Thoracic aorta (tissue), 2 donors: ENCODE measurements at regions not wholly inside any gene's neighbourhood (a gene's known extent, or its start where the extent isn't known, plus 50 kb on each side); places are given as distances from the start of the nearest gene placed in this dataset.

Source experiments
- ATAC-seq: fragments of 150-250 bp; one replicate; pipeline ENCODE4 v1.8.0; 2017; ENCODE audit warnings: low read depth; ENCODE audit not compliant: insufficient number of reproducible peaks, low FRiP score
- DNase-seq: peaks from one replicate; pipeline ENCODE4 v3.0.0-alpha.2; 2020; ENCODE audit warnings: low spot score
- H3K27ac ChIP-seq, 2 donors: fragments of 200-600 bp; sonication (generic); 1 replicate in 1 of 2; 2 replicates in 1 of 2; pipeline ENCODE4 v1.5.1; 2016; ENCODE audit warnings: mild to moderate bottlenecking in 2 of 2, moderate library complexity in 2 of 2
- H3K27me3 ChIP-seq: fragments of 200-600 bp; sonication (generic); replicated peaks from 2 replicates; pipeline ENCODE4 v1.6.0; 2016; ENCODE audit warnings: mild to moderate bottlenecking; ENCODE audit not compliant: insufficient read depth
- H3K36me3 ChIP-seq: fragments of 200-600 bp; sonication (generic); one replicate; pipeline ENCODE4 v1.5.1; 2016
- H3K4me1 ChIP-seq, 2 donors: fragments of 200-600 bp; sonication (generic); 1 replicate in 1 of 2; 2 replicates in 1 of 2; pipeline versions ENCODE4 v1.5.1 to v1.6.0; 2016; ENCODE audit warnings: low read depth in 2 of 2, mild to moderate bottlenecking in 1 of 2; ENCODE audit not compliant: control insufficient read depth in 1 of 2
- H3K4me3 ChIP-seq: fragments of 200-600 bp; sonication (generic); 2 replicates; pipeline ENCODE4 v1.5.1; 2016; ENCODE audit warnings: mild to moderate bottlenecking
- H3K9me3 ChIP-seq: fragments of 200-600 bp; sonication (generic); 2 replicates; pipeline ENCODE4 v1.5.1; 2016
- CTCF ChIP-seq: fragments of 200-600 bp; sonication (generic); IDR thresholded peaks from one replicate; pipeline ENCODE4 v1.5.1; 2019; ENCODE audit warnings: antibody characterized with exemption

DNA sequence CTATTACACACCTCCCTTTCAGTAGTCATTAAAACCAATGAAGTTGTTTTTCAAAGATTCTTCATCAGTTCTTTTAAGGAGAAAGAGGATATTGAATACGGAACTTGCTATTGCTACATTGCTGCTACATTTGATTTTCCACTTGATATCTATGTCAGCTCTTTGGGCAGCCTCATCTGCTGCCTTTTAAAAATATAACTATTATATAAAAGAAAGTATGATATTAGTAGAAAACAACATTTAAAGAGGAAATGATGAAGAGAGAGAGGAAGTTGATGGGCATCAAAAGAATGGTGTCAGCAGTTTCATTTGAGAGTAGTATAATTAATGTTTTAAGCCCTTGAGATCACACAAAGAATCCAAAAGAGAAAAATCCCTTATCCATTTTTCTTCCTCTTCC lies 171.4 kb downstream of the NFKBIZ start:
- DNase-seq: no peak
- Histone ChIP-seq H3K4me1 (peaks cover under 1 to 27% of the 10 kb centered on the region in 2 donors), H3K36me3 (no peaks in the 10 kb centered on the region), H3K9me3 (no peaks in the 10 kb centered on the region), H3K4me3 (no peak overlapping the region), H3K27me3 (no peaks in the 10 kb centered on the region), H3K27ac (no peak overlapping the region)
- no peak for TF ChIP-seq CTCF
- no peak for ATAC-seq

GRCh38 chr3:102024270-102024904 lies 175.1 kb downstream of the NFKBIZ start:
- Histone ChIP-seq H3K9me3 (no peaks in the 10 kb centered on the region), H3K4me1 (peaks cover 8 to 37% of the 10 kb centered on the region in 2 donors), H3K36me3 (no peaks in the 10 kb centered on the region), H3K4me3 (no peak overlapping the region), H3K27ac (peak overlapping the region in 1 of 2 donors; percentile 79), H3K27me3 (no peaks in the 10 kb centered on the region)
- ATAC-seq (no peak), DNase-seq (no peak)
- TF ChIP-seq CTCF: no peak

DNA sequence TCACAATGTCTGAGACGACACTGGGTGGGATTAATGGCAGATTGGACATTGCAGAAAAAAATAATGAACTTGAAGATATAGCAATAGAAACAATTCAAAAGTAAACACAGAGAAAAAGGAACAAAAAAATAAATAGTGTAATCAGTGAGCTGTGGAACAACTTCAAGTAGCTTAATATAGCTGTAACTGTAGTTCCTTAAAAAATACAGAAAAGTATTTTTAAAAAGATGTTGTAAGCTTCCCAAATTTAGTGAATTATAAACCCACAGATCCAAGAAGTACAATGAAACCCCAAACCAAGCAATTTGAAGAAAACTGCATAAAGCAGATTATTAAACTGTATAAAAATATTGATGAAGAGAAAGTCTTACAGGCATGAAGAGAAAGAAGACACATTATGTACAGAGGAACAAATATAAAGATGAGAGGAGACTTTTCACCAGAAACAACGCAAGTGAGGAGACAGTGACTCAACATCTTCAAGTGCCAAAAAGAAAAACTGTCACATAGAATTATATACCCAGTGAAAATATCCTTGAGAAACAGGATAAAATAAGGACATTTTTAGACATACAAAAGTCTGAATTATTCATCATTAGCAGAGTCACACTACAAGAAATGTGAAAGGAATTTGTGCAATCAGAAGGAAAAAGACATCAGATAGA lies 176.4 kb downstream of the NFKBIZ start:
- Histone ChIP-seq H3K27ac (peak overlapping the region; percentile 59 to 79), H3K4me3 (peak overlapping the region; percentile 35), H3K27me3 (no peaks in the 10 kb centered on the region), H3K4me1 (peaks cover 8 to 37% of the 10 kb centered on the region in 2 donors), H3K36me3 (no peaks in the 10 kb centered on the region), H3K9me3 (no peaks in the 10 kb centered on the region)
- peak; percentile 80 for ATAC-seq
- DNase-seq: no peak
- TF ChIP-seq CTCF: no peak

DNA sequence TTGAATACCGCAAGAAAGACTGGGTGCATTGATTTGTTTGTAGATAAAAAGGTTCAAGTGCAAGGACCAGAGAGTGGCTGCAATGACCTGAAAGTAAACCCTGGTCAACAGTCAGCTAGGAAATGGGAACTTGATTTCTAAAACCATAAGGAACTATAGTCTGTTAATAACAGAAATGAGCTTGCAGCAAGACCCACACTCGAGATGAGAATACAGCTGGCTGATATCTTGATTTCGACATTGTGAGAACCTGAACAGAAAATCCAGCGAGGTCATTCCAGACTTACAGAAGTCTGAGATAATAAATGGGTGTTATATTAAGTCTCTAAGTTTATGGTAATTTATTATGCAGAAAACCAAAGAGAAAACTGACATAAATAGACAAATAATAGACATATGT lies 177.3 kb downstream of the NFKBIZ start:
- no peaks in the 10 kb centered on the region for H3K27me3 ChIP-seq
- peaks cover 8 to 29% of the 10 kb centered on the region in 2 donors for H3K4me1 ChIP-seq
- H3K27ac ChIP-seq: peak overlapping the region; percentile 19 to 79
- H3K4me3 ChIP-seq: no peak overlapping the region
- H3K36me3 ChIP-seq: no peaks in the 10 kb centered on the region
- no peak for DNase-seq
- no peak for TF ChIP-seq CTCF
- H3K9me3 ChIP-seq: no peaks in the 10 kb centered on the region
- no peak for ATAC-seq

DNA sequence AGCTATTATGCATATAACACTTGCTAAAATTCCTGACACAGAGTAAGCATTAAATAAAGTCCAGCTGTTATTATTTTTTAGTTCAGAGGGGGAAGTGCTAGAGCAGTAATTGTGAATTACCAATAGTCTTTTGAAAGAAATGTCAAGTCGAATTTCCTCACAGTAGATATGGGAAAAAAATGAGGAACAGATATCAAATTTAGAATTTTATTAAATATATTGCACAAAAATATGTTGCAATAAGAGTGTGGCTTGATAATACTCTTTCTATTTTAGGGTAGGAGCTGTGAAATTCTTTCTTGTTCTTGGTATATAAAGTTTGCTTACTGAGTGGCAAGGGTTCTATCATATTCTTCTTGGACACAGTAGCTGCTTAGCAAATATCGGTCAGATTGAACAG lies 181.3 kb downstream of the NFKBIZ start:
- Histone ChIP-seq H3K27ac (no peak overlapping the region), H3K4me3 (no peak overlapping the region), H3K9me3 (no peaks in the 10 kb centered on the region), H3K36me3 (no peaks in the 10 kb centered on the region), H3K4me1 (peaks cover 8 to 11% of the 10 kb centered on the region in 2 donors), H3K27me3 (no peaks in the 10 kb centered on the region)
- TF ChIP-seq CTCF: no peak
- DNase-seq: no peak
- ATAC-seq: no peak
